ENCODE measurements at regions not wholly inside any gene's neighbourhood (a gene's known extent, or its start where the extent isn't known, plus 50 kb on each side); places are given as distances from the start of the nearest gene placed in this dataset.
"Not testable (repeated sequence)": the region's sequence is repeated elsewhere in the genome, so short reads cannot be mapped to it uniquely, and the experiment has no call there.

DNA sequence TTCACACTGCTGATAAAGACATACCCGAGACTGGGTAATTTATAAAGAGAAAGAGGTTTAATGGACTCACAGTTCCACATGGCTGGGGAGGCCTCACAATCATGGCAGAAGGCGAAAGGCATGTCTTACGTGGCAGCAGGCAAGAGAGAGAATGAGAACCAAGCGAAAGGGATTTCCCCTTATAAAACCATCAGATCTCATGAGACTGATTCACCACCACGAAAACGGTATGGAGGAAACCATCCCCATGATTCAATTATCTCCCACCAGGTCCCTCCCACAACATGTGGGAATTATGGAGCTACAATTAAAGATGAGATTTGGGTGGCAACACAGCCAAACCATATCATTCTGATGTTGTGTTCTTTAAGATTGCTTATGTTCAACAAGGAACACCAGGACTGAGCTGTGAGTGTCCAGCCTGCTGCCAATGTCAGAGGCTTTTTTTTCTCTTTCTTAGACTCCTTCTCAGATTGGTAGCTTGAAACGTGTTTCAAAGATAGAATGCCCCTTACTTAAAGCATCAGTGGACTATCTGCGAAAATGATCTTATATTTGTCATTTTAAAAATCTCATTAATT is 124.1 kb upstream of the TWIST2 start:
- TF ChIP-seq, protein P1, sequence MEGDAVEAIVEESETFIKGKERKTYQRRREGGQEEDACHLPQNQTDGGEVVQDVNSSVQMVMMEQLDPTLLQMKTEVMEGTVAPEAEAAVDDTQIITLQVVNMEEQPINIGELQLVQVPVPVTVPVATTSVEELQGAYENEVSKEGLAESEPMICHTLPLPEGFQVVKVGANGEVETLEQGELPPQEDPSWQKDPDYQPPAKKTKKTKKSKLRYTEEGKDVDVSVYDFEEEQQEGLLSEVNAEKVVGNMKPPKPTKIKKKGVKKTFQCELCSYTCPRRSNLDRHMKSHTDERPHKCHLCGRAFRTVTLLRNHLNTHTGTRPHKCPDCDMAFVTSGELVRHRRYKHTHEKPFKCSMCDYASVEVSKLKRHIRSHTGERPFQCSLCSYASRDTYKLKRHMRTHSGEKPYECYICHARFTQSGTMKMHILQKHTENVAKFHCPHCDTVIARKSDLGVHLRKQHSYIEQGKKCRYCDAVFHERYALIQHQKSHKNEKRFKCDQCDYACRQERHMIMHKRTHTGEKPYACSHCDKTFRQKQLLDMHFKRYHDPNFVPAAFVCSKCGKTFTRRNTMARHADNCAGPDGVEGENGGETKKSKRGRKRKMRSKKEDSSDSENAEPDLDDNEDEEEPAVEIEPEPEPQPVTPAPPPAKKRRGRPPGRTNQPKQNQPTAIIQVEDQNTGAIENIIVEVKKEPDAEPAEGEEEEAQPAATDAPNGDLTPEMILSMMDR (IDR thresholded peaks at IDR 0.05; ENCODE audit: borderline replicate concordance, extremely low read depth, low read length, poor library complexity, severe bottlenecking) = not testable (repeated sequence)
- TF ChIP-seq EZH2 (IDR thresholded peaks at IDR 0.05; ENCODE audit: borderline replicate concordance, low read depth, low read length, severe bottlenecking) = not testable (repeated sequence)

Measured in DND-41 (cell line).